C4-2B (cell line): ENCODE measurements at regions not wholly inside any gene's neighbourhood (a gene's known extent, or its start where the extent isn't known, plus 50 kb on each side); places are given as distances from the start of the nearest gene placed in this dataset.

ENCODE experiments used
- ZFX ChIP-seq: fragments of 450-650 bp; IDR thresholded peaks from 2 replicates; pipeline ENCODE4 v1.6.1; 2017
- TF ChIP-seq, protein P1 (sequence below): fragments of 450-650 bp; conservative IDR thresholded peaks from 2 replicates; pipeline ENCODE4 v1.5.1; 2017; ENCODE audit warnings: mild to moderate bottlenecking

DNA sequence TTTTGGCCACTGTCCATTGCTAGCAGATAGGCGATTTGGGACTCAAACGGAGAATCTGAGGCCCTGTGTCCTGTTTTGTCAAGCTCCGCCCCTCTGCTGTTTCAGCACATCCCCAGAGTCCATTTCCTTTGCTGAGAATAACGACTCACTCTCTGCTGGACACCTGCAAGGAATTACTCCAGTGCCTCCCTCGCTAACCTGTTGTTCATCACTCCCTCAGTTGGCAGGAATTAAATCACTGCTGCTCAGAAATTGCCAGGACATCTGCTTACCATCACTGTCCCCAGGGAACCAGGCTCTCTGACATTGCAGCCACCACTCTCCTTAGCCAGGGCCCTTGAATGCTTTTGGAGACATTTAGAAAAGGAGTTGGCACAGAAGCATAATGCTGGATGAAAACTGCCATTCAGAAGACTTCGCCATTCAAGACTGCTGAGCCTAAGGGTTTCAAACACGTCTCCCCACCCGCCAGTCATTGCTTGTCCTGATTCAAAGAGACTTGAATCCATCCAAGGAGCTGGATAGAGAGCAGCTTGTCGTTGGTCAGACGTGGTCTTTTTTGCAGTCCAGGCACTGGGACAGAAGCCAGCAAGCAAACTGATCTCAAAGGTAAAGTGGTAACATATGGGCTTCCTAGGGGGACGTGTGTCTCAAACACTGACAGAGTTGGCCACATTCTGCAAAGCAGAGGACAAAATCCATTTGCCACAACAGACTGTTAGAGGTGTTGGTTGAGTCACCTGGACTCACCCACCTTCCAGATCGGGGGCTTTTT is 155.3 kb downstream of the UXS1 start:
- TF ChIP-seq, protein P1, sequence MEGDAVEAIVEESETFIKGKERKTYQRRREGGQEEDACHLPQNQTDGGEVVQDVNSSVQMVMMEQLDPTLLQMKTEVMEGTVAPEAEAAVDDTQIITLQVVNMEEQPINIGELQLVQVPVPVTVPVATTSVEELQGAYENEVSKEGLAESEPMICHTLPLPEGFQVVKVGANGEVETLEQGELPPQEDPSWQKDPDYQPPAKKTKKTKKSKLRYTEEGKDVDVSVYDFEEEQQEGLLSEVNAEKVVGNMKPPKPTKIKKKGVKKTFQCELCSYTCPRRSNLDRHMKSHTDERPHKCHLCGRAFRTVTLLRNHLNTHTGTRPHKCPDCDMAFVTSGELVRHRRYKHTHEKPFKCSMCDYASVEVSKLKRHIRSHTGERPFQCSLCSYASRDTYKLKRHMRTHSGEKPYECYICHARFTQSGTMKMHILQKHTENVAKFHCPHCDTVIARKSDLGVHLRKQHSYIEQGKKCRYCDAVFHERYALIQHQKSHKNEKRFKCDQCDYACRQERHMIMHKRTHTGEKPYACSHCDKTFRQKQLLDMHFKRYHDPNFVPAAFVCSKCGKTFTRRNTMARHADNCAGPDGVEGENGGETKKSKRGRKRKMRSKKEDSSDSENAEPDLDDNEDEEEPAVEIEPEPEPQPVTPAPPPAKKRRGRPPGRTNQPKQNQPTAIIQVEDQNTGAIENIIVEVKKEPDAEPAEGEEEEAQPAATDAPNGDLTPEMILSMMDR: no peak
- TF ChIP-seq ZFX: no peak
